Smooth muscle cell (in vitro differentiated cells): ENCODE measurements at regions not wholly inside any gene's neighbourhood (a gene's known extent, or its start where the extent isn't known, plus 50 kb on each side); places are given as distances from the start of the nearest gene placed in this dataset.

Experiments used
- DNase-seq: peaks from one replicate; lab custom pipeline; 2025; ENCODE audit not compliant: unreplicated experiment; lab: John Stamatoyannopoulos, UW
- H2AFZ ChIP-seq: fragments of 200-600 bp; sonication (generic); 2 replicates; pipeline ENCODE4 v1.6.0; 2016; ENCODE audit warnings: antibody characterized with exemption, low read depth, mild to moderate bottlenecking
- H3F3A ChIP-seq: fragments of 200-600 bp; sonication (generic); 2 replicates; pipeline ENCODE4 v1.6.0; 2017; ENCODE audit warnings: antibody characterized with exemption, low read depth
- H3K27ac ChIP-seq: fragments of 200-600 bp; sonication (generic); 2 replicates; pipeline ENCODE4 v1.5.1; 2016; ENCODE audit warnings: low read depth, mild to moderate bottlenecking
- H3K27me3 ChIP-seq: fragments of 200-600 bp; sonication (generic); 2 replicates; pipeline ENCODE4 v1.6.1; 2016; ENCODE audit warnings: low read depth, mild to moderate bottlenecking
- H3K36me3 ChIP-seq: fragments of 200-600 bp; sonication (generic); 2 replicates; pipeline ENCODE4 v1.5.1; 2016; ENCODE audit warnings: low read depth
- H3K4me1 ChIP-seq: fragments of 200-600 bp; sonication (generic); 2 replicates; pipeline ENCODE4 v1.5.1; 2016; ENCODE audit warnings: low read depth
- H3K4me2 ChIP-seq: fragments of 200-600 bp; sonication (generic); 2 replicates; pipeline ENCODE4 v1.6.0; 2016; ENCODE audit warnings: mild to moderate bottlenecking
- H3K4me3 ChIP-seq: fragments of 200-600 bp; sonication (generic); 2 replicates; pipeline ENCODE4 v1.5.1; 2016; ENCODE audit warnings: mild to moderate bottlenecking
- H3K79me2 ChIP-seq: fragments of 200-600 bp; sonication (generic); 2 replicates; pipeline ENCODE4 v1.6.0; 2016; ENCODE audit warnings: low read depth, mild to moderate bottlenecking
- H3K9ac ChIP-seq: fragments of 200-600 bp; sonication (generic); 2 replicates; pipeline ENCODE4 v1.6.0; 2016; ENCODE audit warnings: low read depth
- H3K9me3 ChIP-seq: fragments of 200-600 bp; sonication (generic); replicated peaks from 2 replicates; pipeline ENCODE4 v1.5.1; 2016; ENCODE audit warnings: low read depth
- H4K20me1 ChIP-seq: fragments of 200-600 bp; sonication (generic); 2 replicates; pipeline ENCODE4 v1.6.0; 2016; ENCODE audit warnings: low read depth
- CTCF ChIP-seq: fragments of 200-600 bp; sonication (generic); IDR thresholded peaks from 2 replicates; pipeline ENCODE4 v1.5.1; 2017; ENCODE audit warnings: borderline replicate concordance, mild to moderate bottlenecking, antibody characterized with exemption; ENCODE audit not compliant: insufficient read depth, poor library complexity, severe bottlenecking
- WGBS: methylation state at CpG from one replicate; pipeline ENCODE4 v1.1.7; 2016; ENCODE audit warnings: low lambda C conversion rate; 5-methylcytosine and 5-hydroxymethylcytosine counted together

GRCh38 chr6:25070547-25071366 lies 135.0 kb upstream of the RIPOR2 start:
- H3K4me1 ChIP-seq: no peaks in the 10 kb centered on the region
- no peak overlapping the region for H3K4me3 ChIP-seq
- DNase-seq: peak; percentile 13
- no peaks in the 10 kb centered on the region for H4K20me1 ChIP-seq
- H3K9me3 ChIP-seq: no peaks in the 10 kb centered on the region
- no peak overlapping the region for H3K4me2 ChIP-seq
- peak; percentile 90 for TF ChIP-seq CTCF
- H2AFZ ChIP-seq: no peak overlapping the region
- no peaks in the 10 kb centered on the region for H3K36me3 ChIP-seq
- WGBS: 52% methylated on average over 13 of the region's 13 CpGs
- no peaks in the 10 kb centered on the region for H3F3A ChIP-seq
- no peaks in the 10 kb centered on the region for H3K27me3 ChIP-seq
- H3K79me2 ChIP-seq: no peaks in the 10 kb centered on the region
- H3K9ac ChIP-seq: no peak overlapping the region
- no peak overlapping the region for H3K27ac ChIP-seq

GRCh38 chr6:25078141-25078540 lies 142.4 kb upstream of the RIPOR2 start:
- WGBS: 96% methylated on average over 1 of the region's 1 CpG
- Histone ChIP-seq H3K36me3 (no peaks in the 10 kb centered on the region), H3K79me2 (no peaks in the 10 kb centered on the region), H3K9ac (no peak overlapping the region), H3K9me3 (no peaks in the 10 kb centered on the region), H3K4me1 (no peaks in the 10 kb centered on the region), H3K27me3 (no peaks in the 10 kb centered on the region), H2AFZ (no peak overlapping the region), H3F3A (no peaks in the 10 kb centered on the region), H3K4me2 (no peak overlapping the region), H4K20me1 (no peaks in the 10 kb centered on the region), H3K4me3 (no peak overlapping the region), H3K27ac (no peak overlapping the region)
- DNase-seq: no peak
- no peak for TF ChIP-seq CTCF

GRCh38 chr6:25083784-25084507 lies 148.2 kb upstream of the RIPOR2 start:
- no peaks in the 10 kb centered on the region for H3K9me3 ChIP-seq
- H3K9ac ChIP-seq: no peak overlapping the region
- no peaks in the 10 kb centered on the region for H3K4me1 ChIP-seq
- no peaks in the 10 kb centered on the region for H4K20me1 ChIP-seq
- no peak overlapping the region for H3K4me3 ChIP-seq
- DNase-seq: no peak
- H2AFZ ChIP-seq: no peak overlapping the region
- WGBS: 86% methylated on average over 15 of the region's 15 CpGs
- H3K27ac ChIP-seq: no peak overlapping the region
- H3K4me2 ChIP-seq: no peak overlapping the region
- H3K36me3 ChIP-seq: no peaks in the 10 kb centered on the region
- no peaks in the 10 kb centered on the region for H3F3A ChIP-seq
- H3K27me3 ChIP-seq: no peaks in the 10 kb centered on the region
- TF ChIP-seq CTCF: no peak
- no peaks in the 10 kb centered on the region for H3K79me2 ChIP-seq
